Stimulated activated CD8-positive, alpha-beta memory T cell treated with anti-CD3 and anti-CD28 coated beads, Interleukin-4, amount 100 ng/mL, for 24 hours (primary cell): ENCODE measurements at regions not wholly inside any gene's neighbourhood (a gene's known extent, or its start where the extent isn't known, plus 50 kb on each side); places are given as distances from the start of the nearest gene placed in this dataset.
"Not testable (repeated sequence)": the region's sequence is repeated elsewhere in the genome, so short reads cannot be mapped to it uniquely, and the experiment has no call there.

ENCODE experiments used
- DNase-seq: peaks from one replicate; pipeline ENCODE4 v3.0.0-alpha.2; 2020; ENCODE audit warnings: low read depth

DNA sequence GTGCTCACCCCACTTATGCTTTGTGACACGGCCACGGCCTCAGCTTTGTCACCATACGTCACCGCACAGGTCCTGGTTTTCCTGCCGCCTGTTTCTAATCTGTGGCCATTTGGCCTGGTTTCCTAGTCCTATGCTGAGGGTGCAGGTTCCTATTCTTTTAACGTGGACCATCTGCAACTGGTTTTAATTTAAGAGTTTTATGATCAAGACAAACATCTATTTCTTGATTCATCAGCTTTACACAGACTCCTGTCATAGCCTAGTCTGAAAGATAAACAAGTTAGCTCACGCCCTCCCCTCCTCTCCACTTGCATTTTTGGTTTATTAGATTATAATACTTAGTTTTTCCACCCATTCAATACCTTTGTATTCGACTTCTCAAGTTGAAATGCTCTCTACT, 97.5 kb upstream of the RPS6KA2 start:
- DNase-seq: no peak

GRCh38 chr6:166722785-166723184, 95.7 kb upstream of the RPS6KA2 start:
- DNase-seq: no peak

- DNase-seq: no peak
Measured at GRCh38 chr6:166721576-166721975, 94.5 kb upstream of the RPS6KA2 start.

DNA sequence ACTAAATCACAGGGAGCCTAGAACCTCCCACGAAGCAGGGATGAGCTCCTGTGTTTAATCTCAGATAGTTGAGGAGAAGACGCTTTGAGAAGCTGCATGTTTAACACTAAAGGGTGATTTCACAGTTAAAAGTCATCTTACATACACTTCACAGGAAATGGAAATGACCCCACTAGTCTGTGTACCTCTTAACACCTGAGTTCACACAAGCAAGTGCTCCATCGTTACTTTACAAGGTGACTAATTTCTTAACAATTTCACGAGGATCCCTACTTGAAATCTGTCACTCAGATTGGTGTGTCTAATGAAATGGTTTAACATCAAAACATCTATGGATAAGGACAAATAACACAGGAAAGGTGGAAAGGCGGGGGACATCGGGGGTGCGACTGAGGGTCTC, 93.8 kb upstream of the RPS6KA2 start:
- DNase-seq: no peak

DNA sequence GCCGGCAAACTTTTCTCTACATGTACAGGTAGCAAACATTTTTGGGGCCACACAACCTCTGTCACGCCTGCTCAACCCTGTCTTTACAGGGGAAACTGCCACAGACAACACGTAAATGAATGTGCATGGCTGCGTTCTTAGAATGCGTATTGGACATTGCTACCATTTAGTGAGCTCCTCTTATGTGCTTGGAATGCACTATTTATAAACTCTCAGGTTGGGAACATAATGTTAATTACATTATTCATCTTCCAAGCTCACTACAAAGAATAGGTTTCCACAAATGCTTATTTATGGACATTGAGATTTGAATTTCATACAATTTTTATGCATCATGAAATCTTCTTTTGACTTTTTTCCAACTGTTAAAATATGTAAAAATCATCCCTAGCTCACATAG, 92.0 kb upstream of the RPS6KA2 start:
- DNase-seq: no peak

GRCh38 chr6:166718516-166718915, 91.5 kb upstream of the RPS6KA2 start:
- no peak for DNase-seq

GRCh38 chr6:166716910-166717617, 90.0 kb upstream of the RPS6KA2 start:
- DNase-seq: no peak

DNA sequence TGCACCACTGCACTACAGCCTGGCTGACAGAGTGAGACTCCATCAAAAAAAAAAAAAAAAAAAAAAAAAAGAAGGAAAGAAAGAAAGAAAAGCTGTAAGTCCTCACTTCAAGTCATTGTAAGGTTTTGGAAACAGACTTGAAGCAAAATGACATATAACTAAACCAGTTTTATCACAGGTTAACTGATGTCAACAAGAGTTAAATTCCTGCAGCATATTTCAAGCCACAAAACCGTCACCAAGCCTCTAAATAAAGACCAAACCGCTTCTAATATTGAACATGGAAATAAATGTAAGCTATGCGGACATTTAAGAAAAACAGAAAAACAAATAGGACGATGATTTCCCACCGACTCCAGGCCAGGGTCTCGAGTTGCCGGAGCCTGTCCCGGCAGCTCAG, 88.9 kb upstream of the RPS6KA2 start:
- DNase-seq: no peak

DNA sequence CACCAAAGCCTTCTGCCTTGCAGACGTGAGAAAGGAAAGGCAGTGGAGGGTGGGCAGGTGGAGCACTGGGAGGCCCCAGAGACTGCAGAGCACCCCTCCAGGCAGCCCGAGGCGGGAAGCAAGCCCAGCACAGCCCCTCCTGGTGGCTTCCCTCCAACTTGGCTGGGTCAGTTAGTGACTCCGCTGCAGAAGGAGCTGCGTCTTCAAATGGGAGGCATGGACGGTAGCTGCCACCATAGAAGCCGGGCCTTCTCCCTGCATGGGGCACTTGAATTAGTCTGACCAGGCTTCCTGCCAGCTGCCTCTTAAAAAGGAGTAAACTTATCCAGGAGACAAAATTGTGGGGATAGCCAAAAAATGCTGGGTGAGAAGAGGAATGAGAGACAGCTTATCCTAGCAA, 88.0 kb upstream of the RPS6KA2 start:
- no peak for DNase-seq

DNA sequence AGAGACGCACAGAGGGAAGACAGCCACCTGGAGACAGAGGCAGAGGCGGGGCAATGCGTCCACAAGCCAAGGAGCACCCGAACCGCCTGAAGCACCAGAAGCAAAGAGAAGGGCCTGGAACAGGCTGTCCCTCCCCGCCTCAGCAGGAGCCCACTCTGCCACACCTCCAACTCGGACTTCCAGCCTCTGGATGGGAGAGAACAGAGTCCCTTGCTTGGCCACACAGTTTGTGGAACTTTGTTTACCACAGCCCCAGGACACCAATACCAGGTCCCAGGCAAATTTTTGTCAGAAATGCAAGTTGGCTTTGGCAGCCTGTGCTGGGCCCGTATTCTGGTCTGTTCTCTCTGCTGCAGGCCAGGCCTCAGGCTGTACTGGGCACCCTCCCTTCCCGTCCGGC, 87.5 kb upstream of the RPS6KA2 start:
- DNase-seq: no peak

DNA sequence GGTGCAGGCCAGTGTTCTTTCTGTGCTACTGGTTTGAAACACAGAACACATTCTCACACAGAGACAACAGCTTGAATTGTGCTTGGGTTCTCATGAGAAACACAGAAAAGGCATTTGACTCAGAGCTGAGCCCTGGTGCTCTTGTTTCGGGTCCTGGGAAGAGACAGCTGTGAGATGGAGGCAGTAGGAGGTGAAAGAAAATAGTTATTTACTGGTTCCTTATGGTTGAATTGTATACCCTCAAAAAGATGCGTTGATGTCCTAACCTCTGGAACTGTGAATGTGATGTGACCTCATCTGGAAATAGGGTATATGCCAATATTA, 87.1 kb upstream of the RPS6KA2 start:
- DNase-seq: no peak

GRCh38 chr6:166713434-166714186, 86.6 kb upstream of the RPS6KA2 start:
- no peak for DNase-seq

DNA sequence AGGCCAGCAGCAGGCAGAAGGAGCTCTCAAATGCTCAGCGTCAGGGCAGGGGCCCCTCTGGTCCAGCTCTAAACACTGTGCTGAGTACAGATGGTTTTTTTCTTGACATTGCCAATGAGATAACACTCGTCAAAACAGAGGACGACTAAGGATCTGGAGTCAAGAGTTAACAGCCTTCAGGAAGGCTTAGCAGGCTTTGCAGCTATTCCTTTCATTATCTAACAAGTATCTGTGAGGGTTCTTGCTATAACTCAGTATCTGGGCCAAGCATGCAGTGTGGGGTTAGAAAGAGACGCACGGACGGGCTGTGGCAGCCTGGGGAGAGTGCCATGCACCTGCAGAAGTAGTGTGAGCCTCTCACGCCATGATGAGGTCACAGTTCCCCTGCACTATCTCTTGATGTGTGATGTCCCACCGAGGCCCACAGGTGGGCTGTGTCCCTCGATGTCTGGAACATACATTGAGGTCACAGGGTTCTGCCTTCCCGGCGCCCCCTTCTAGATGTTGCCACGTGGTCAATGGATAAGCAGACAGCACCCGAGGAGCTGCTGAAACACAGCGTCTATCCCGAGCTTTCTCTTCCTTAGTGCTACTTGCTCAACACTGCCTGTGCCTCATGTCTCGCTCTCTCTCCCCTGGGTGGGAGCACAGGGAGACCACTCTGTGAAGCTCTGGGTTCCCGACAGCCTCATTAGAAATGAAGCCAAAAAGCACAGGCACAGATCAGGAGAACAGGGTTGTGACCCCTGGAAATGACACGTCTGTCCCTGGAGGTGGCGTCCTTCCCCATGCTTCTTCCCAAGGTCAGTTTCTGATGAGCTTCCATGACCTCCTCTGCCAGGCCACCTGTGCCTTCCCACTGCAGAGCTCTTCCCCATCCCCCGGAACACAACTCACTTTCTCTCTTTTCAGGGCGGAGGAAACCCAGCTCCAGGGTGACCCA, 85.5 kb upstream of the RPS6KA2 start:
- DNase-seq: no peak

- no peak for DNase-seq
Measured at GRCh38 chr6:166710084-166710483, 83.0 kb upstream of the RPS6KA2 start.

GRCh38 chr6:166708460-166708859, 81.4 kb upstream of the RPS6KA2 start:
- DNase-seq: no peak

GRCh38 chr6:166707045-166707444, 80.0 kb upstream of the RPS6KA2 start:
- DNase-seq: no peak

GRCh38 chr6:166705069-166705468, 78.0 kb upstream of the RPS6KA2 start:
- no peak for DNase-seq

DNA sequence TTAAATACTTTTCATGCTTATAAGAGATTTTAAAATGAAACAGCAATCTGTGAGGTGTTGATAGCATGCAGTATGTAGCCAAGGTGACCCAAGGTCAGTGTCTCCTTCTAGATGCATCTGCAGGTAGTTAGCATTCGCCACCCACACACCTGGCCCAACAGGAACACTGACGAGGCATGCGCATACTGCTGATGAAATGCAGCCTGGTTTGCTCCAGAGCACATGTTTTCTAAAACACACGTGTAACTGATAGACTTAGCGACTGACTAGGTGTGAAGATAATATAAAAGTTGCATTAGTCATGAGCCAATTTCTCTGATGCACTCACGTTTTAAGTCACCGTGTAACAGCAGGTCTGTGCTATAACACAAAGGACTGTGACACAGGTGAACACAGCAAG, 77.1 kb upstream of the RPS6KA2 start:
- DNase-seq: no peak

- DNase-seq: no peak
Measured at GRCh38 chr6:166703149-166703710, 76.2 kb upstream of the RPS6KA2 start.

- DNase-seq: not testable (repeated sequence)
Measured at GRCh38 chr6:166701424-166701823, 74.4 kb upstream of the RPS6KA2 start.

DNA sequence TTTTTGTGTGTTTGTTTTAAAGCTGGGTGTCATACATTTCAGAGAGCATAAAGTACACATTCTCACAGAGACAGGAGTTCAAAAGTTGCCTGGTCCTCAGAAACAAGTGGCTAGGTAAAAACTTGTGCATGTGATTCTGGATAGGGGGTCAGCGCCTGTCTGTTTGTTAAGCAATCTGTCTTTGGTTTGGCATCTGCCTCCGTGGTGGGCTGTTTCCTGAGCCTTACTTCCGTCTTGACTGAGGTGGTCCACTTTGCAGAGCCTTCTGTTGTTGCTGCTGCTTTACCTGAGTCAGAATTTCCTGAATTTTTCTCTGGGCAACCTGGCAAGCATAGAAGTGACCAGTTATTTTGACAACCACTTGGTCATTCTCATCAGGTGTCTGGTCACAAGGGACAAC, 73.8 kb upstream of the RPS6KA2 start:
- not testable (repeated sequence) for DNase-seq

DNA sequence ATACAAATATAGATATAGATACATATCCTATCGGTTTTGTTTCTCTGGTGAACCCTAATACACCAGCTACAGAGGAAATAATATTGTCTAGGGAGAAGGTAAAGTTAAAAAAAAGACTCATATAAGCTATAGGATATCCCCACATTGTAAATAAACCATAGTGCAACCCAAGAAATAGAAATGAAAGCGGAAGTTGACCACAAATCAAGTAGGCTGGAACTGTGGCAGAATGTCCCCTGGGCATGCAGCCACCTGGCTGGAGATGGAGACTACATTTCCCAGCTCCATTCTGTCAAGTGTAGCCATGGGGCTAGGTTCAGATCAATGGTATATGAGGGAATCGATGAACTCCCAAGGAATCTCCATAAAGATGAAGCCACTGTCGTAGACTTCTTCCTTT, 70.1 kb upstream of the RPS6KA2 start:
- DNase-seq: no peak

DNA sequence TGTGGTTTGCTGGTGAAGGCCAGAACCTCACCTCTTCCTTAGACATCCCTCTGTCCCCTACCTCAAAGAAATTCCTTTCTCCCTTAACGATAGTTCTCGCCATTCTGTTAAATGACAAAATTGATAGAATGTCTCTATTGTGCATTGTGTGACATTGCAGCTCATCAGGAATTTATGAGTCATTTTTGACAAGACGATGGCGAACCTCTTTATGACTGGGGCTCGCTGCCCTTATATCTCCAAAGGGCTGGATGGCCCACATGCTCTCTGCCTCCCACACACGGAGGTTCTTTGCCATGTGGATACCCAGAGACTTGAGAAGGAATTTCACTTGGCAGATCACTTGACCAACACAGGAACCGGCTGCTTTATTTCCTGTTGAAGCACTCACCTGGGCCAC, 66.8 kb upstream of the RPS6KA2 start:
- DNase-seq: no peak
